GM19372 (cell line): ENCODE measurements at regions not wholly inside any gene's neighbourhood (a gene's known extent, or its start where the extent isn't known, plus 50 kb on each side); places are given as distances from the start of the nearest gene placed in this dataset.

ENCODE experiments used
- ATAC-seq: cut with Tn5 transposase; IDR thresholded peaks from one replicate; pipeline ENCODE4 v1.9.1; 2021; ENCODE audit warnings: mild to moderate bottlenecking, low read depth, moderate library complexity; ENCODE audit not compliant: unreplicated experiment

DNA sequence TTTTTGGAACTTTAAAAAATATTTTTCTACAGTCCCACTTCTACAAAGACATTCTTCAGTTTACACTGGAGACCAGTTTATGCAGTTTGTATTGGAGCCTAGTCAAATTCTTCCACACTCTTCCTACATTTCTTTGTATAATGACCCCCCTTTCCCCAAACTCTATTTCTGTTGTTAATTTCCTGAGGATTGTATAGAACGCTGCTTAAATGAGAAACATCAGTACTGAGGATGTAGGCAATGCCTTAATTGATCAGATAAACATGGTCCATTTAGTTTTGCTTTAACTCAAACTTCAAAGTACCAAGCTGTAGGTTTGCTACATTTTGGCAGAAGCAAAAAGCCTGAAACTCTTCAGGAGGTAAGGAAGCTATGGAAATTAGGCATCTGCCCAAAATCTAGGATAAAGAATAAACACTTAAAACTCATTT is 155.5 kb downstream of the SLC7A11 start:
- no peak for ATAC-seq

DNA sequence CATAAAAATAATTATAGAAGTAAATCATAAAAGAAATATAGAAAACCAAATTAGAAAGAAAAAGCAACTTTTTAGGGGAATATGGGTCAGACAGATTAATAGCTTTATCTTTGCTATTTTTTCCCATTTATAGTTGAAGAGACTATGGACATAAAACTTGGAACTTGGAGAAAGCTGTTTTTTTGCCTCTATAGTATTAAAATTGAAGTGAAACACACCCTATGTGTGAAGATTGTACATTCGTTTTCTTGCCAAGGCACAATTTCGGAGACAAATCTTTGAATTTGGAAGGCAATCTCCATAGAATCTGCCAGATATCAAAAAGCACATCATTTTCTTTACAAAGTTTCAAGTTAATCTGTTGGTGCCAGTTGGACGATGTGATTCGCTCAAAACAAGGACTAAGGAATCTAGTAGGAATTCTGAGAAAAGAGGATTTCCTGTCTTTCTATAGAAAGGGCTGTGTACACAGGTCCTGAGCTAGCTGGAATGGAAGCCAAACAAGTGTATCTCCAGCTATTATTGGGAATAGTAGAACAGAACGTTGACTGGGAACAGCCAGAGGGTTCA is 156.3 kb downstream of the SLC7A11 start:
- ATAC-seq, result no peak

DNA sequence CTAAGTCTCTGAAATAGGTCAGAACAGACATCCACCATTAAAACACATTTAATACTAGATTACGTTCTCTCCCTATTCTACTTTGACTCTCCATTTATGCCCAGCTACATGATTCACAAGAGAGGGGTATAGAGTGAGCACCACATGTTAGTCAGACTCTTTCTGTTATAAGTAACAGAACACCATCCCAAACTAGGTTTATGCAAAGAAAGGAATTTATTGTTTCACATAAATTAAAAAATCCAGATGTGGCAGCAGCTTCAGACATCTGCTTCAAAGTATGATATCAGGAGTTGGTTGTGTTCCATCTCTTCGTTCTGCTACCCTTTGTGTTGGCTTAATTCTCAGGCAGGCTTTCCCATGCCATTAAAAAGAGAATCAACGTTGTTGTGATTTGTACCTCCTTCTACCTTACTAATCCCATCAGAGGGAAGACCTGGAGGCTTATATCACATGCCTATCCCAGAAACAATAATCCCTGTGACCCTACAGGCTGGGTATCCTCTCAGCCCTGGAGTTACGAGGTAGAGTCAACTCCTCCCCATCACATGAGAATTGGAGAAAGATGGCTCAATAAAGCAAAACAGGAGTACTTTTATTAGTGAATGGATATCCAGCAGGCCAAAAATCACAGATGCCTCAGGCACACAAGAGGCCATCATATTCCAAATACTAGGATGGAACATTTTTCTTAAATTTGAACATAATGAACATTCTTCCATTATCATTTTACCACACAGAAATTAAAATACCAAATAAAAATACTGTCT is 163.2 kb downstream of the SLC7A11 start:
- ATAC-seq, result no peak

GRCh38 chr4:138078253-138078652 is 163.9 kb downstream of the SLC7A11 start:
- ATAC-seq, result no peak

DNA sequence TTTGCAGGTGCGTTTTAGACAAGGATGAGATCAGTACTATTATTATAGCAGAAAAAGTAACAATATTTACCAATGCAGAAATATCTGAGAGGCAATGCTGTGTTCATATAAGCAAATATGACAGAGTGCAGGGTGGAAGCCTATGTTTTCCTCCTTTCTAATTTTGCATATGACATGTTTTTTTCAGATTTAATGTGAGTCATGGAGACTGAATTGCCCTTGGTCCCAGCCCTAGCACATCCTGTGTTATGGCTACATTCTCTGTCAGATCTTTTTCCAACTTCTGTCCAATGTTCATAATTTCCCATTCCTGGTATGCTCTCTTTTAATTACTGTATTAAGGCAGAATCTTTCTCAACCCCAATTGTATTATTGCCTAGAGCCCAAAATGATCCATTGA is 165.6 kb downstream of the SLC7A11 start:
- ATAC-seq, result no peak

DNA sequence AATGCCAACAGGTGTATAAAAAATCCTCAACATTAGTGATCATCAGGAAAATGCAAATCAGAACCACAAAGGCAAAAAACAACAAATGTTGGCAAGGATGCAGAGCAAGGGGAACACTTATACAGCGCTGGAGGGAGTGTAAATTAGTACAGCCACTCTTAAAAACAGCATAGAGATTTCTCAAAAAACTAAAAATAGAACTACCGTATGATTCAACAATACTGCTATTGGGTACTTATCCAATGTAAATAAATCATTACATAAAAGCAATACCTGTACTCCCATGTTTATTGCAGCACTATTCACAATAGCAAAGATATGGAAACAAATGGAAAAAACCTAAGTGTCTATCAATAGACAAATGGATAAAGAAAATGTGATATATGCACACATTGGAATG is 171.3 kb downstream of the SLC7A11 start:
- ATAC-seq, result no peak

DNA sequence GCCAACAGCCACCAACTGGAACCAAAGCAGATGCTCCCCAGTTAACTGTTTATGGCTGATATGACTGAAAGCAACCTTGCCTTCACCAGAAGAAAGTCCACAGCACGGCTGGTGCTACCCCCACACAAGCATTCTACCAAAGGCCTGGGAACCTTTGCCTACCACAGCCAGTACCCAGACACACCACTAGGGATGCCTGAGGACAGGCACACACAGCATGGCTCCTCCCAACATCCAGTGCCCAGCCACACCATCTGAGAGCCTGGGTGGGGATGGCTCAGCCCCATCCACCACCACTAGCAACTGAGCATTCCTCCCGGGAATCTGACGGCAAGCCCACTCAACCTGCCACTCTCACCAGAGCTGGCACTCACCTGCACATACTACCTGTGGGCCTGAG is 178.6 kb downstream of the SLC7A11 start:
- ATAC-seq, result no peak

GRCh38 chr4:138062929-138063328 is 179.2 kb downstream of the SLC7A11 start:
- no peak for ATAC-seq

DNA sequence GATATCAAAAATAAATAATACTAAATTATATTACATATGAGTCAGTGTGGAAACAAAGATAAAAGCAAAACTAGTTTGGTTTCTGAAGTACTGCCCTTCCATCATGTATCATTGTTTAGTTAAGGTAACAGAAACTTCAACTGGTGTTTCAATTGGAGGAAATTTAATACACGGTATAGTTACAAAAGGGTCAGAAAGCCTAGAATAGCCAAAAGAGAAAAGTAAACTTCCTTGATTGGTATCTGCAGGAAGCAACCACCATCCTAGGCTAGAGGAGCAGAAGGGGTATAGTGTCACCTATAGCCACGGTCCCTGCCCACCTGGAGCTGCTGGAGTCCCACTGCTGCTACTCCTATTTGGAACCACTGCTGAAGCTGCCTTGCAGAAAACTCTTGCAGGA is 185.6 kb downstream of the SLC7A11 start:
- ATAC-seq, result no peak

DNA sequence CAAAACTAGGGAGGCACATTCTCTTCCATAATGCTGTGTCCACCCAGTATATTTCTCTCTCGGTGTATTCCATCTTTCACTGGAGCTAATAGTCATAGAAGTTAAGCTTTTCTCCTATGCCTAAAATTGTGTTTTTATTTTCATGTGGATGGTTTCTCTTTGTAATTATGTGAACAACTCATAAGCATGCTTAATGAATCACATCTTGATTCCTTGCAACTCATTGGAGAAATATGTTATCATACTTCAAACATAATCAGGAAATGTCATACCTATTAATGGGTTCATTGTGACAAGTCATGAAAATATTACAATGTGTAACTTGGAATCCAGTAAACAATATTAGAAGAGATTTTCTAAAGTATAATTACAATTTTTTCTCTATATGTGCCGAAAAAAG is 186.3 kb downstream of the SLC7A11 start:
- no peak for ATAC-seq

DNA sequence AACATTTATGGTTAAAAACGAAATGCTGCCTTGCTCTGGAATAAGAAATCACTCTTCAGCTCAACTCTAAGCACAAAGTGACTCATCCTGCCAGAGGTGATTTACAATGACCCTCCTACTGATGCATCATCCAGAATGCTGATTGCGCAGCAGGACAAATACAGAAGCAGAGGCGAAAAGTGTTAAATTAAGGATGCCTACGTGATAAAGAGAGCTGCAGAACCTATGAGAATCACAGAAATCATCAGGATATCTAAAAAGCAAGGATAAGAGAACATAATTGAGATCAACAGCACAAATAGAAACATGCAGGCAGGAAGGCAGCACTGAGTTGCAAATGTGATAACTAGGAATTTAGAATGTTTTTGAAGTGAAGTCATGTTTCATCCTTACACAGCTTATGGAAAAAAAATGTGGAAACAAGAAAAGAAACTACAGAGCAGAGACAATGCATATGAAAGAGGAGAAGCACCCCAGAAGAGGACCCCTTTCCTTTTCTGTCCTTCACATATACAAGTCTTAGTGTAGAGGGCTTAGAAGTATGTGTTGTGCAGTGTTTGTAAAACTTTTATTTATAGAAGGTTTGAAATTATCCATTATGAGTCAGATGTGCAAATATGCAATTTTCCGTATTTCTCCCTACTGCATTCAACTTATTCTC is 188.4 kb downstream of the SLC7A11 start:
- no peak for ATAC-seq

- no peak for ATAC-seq
These were observed 189.1 kb downstream of the SLC7A11 start for GRCh38 chr4:138052806-138053632.

DNA sequence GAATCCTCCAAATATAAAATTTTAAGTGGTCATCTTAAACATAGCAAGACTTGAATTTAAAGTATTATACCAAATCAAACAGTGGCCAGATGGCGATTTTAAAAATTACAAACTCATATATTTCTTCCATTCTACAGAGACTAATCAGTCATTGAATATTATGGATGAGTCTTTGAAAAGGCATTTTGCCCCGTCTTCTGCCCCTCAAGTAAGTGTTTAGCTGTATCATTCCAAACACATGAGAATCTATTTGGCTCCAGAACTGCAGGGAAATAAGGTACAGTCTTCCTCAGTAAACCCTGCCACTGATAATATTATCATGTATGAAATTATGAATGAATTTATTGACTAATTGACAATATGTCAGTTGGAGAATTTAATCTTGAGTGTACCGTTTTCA is 191.0 kb downstream of the SLC7A11 start:
- no peak for ATAC-seq

GRCh38 chr4:138050601-138051000 is 191.5 kb downstream of the SLC7A11 start:
- ATAC-seq, result no peak

DNA sequence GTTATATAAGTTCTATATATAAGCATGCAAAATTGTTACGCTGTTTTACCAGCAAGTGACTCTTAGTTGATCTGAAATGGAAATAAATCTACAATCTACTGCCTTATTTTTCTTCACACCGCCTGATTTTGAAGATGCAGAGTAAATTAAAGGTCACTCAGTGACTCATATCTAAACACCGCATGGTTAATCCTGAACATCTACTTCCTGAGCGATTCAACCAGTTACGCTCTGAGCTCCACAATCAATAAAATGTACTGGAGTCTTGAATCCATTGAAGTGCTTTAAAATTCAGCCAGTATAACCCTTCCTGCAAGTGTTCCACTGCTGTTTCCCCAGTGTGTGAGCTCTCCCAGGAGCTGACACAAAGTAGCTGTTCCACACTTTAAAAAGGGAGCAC is 192.8 kb downstream of the SLC7A11 start:
- no peak for ATAC-seq

- no peak for ATAC-seq
These were observed 194.9 kb downstream of the SLC7A11 start for GRCh38 chr4:138047290-138047689.

GRCh38 chr4:138045036-138045435 is 197.1 kb downstream of the SLC7A11 start:
- no peak for ATAC-seq

DNA sequence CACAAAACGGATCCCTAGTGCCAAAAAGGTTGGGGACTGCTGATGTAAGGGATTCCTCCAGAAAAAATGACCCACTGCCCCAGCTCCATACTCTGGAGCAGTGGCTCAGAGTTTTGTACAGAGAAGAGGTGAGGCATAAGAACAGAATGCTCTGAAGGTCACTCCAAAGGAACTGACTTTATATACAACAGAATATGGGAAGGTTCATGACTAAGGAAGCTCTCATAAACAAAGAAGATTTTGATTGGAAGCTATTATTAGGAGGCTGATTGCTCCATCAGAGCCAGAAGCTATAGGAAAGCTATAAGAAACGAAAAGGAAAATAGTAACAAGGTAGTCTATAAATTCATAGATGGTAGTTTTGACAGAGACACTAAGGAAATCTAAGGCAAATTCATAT is 203.1 kb downstream of the SLC7A11 start:
- ATAC-seq, result no peak

DNA sequence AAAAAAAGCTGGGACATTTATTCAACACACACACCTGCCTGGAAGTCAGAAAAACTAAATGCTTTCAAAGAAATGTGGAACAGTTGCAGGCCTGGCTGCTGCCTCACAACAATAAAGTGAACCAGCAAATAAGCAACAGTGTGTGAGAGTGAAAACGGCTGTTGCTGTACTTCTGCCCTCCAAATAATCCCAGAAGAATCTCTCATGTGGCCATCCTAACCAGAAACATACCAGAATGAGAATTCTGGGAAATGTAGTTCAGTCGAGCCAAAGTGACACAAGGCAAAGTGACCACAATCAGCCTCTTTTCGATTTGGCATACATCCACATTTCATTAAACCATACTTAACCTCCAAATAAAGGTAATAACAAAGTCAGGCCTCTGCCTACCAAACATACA is 204.5 kb downstream of the SLC7A11 start:
- ATAC-seq, result no peak

DNA sequence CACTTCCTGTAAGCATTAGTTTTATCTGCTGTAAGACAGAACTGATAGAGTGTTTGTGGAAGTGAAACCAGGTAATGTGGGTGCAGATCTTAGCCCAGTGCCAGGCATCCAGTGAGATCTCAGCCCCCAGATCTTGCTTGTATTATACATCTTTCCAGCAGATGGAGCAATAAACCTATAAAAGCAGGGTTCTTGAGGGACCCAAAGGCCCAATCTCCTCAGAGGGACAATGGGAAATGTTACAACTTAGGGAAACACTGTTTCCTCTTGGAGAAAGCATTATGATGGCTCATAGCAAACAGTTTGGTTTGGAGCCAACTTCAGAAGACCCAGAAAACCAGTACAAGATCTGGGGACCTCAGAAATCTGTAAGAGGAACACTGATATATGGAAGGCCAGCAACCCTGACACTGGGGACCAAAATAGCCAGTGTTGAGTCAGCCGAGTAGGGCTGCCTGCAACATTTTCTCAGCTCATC is 206.3 kb downstream of the SLC7A11 start:
- peak; percentile 100 for ATAC-seq

DNA sequence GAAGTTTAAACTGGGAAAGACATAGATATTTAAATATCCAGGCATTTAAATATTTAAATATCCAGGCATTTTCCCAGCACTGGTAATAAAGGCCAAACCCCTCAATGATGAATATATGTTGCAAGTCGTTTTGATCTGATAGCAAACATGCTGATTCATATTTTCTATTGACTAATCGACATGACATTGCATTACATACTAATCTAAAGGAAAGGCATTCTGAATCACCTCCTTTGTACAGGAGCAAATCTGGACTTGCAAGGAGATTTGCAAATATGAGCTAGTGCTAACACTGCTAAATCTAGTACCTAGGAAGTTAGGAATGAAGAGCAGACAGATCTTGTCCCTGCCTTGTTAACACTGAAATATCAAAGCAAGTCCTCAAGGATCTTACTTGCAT is 207.3 kb downstream of the SLC7A11 start:
- no peak for ATAC-seq
